Kidney (tissue), 13 donors: ENCODE measurements at regions not wholly inside any gene's neighbourhood (a gene's known extent, or its start where the extent isn't known, plus 50 kb on each side); places are given as distances from the start of the nearest gene placed in this dataset.
"Not testable (repeated sequence)": the region's sequence is repeated elsewhere in the genome, so short reads cannot be mapped to it uniquely, and the experiment has no call there.

Experiments used
- DNase-seq, 5 donors: peaks; one replicate each; pipeline ENCODE4 v3.0.0-alpha.2; 2013 to 2020
- FAIRE-seq: peaks from 2 replicates; lab custom pipeline; 2012; peaks lifted over from hg19 to GRCh38; lab: Jason Lieb, UNC
- H3K27ac ChIP-seq, 2 donors: one replicate each; pipeline ENCODE4 v1.7.0; 2013; ENCODE audit warnings: low read depth in 2 of 2, low read length in 2 of 2, inconsistent platforms in 1 of 2
- H3K27me3 ChIP-seq: one replicate; pipeline ENCODE4 v1.7.1; 2013; ENCODE audit warnings: low read length, inconsistent platforms; ENCODE audit not compliant: control insufficient read depth, insufficient read depth
- H3K36me3 ChIP-seq, 3 donors: one replicate each; pipeline versions ENCODE4 v1.7.0 to v1.7.1; 2013; ENCODE audit warnings: low read length in 3 of 3, control low read depth in 1 of 3, inconsistent platforms in 1 of 3; ENCODE audit not compliant: insufficient read depth in 3 of 3, control insufficient read depth in 2 of 3
- H3K4me1 ChIP-seq, 3 donors: one replicate each; pipeline versions ENCODE4 v1.7.0 to v1.7.1; 2013; ENCODE audit warnings: low read length in 3 of 3, inconsistent platforms in 1 of 3, low read depth in 1 of 3; ENCODE audit not compliant: control insufficient read depth in 2 of 3, insufficient read depth in 2 of 3
- H3K4me3 ChIP-seq, 3 donors: one replicate each; pipeline versions ENCODE4 v1.7.0 to v1.8.1; 2013; ENCODE audit warnings: low read length in 3 of 3, control low read depth in 1 of 3, inconsistent platforms in 1 of 3
- H3K9ac ChIP-seq, 3 donors: one replicate each; pipeline versions ENCODE4 v1.7.0 to v1.7.1; 2013; ENCODE audit warnings: low read length in 3 of 3, control low read depth in 1 of 3, inconsistent platforms in 1 of 3
- H3K9me3 ChIP-seq, 3 donors: one replicate each; pipeline versions ENCODE4 v1.7.0 to v1.7.1; 2013; ENCODE audit warnings: low read length in 3 of 3, control low read depth in 1 of 3, inconsistent platforms in 1 of 3; ENCODE audit not compliant: control insufficient read depth in 2 of 3, insufficient read depth in 1 of 3
- intact Hi-C: fragments of 100-400 bp; cut with DNase I; formaldehyde crosslinking; loops from one replicate; pipeline ENCODE4 v1.11.1; 2022
- TF ChIP-seq, protein P1 (sequence below): IDR thresholded peaks from 3 replicates; pipeline ENCODE4 v1.5.1; 2012; ENCODE audit warnings: mild to moderate bottlenecking, moderate library complexity, borderline replicate concordance; ENCODE audit not compliant: insufficient read depth; ENCODE audit errors: extremely low read depth
- donor health status: control.
- donor health status: control.
- donor health status: control.
- donor health status: control.
- donor health status: control.
- donor health status: DM: yes; HTN: yes; CAD: no.
- donor health status: Normal renal cell carcinoma (clear cell type).

DNA sequence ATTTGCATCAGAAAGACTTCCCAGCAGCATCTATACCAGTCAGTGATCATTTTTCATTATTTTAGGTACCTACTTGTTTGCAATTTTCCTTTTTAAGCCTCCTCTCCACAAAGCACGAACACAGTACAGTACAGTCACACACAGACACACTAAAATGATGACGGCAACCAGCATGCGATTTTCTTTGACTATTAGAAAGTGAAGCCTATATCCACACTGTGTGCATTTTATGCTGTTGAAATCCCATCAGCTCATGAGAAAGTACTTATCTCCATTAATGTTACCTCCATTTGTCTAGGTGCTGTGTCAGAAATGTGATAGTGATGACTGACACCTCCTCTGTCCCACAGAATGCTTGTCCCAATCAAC lies 294.7 kb upstream of the MEIS2 start:
- no peak for DNase-seq
- Histone ChIP-seq H3K9ac (no peak overlapping the region), H3K4me1 (no peaks in the 10 kb centered on the region), H3K27ac (no peak overlapping the region), H3K9me3 (peaks cover 0 to 4% (median 0%) of the 10 kb centered on the region in 3 donors), H3K36me3 (no peaks in the 10 kb centered on the region), H3K27me3 (no peaks in the 10 kb centered on the region), H3K4me3 (no peak overlapping the region)
- intact Hi-C loops: no loop called here
- TF ChIP-seq, protein P1, sequence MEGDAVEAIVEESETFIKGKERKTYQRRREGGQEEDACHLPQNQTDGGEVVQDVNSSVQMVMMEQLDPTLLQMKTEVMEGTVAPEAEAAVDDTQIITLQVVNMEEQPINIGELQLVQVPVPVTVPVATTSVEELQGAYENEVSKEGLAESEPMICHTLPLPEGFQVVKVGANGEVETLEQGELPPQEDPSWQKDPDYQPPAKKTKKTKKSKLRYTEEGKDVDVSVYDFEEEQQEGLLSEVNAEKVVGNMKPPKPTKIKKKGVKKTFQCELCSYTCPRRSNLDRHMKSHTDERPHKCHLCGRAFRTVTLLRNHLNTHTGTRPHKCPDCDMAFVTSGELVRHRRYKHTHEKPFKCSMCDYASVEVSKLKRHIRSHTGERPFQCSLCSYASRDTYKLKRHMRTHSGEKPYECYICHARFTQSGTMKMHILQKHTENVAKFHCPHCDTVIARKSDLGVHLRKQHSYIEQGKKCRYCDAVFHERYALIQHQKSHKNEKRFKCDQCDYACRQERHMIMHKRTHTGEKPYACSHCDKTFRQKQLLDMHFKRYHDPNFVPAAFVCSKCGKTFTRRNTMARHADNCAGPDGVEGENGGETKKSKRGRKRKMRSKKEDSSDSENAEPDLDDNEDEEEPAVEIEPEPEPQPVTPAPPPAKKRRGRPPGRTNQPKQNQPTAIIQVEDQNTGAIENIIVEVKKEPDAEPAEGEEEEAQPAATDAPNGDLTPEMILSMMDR: no peak
- FAIRE-seq: no peak

DNA sequence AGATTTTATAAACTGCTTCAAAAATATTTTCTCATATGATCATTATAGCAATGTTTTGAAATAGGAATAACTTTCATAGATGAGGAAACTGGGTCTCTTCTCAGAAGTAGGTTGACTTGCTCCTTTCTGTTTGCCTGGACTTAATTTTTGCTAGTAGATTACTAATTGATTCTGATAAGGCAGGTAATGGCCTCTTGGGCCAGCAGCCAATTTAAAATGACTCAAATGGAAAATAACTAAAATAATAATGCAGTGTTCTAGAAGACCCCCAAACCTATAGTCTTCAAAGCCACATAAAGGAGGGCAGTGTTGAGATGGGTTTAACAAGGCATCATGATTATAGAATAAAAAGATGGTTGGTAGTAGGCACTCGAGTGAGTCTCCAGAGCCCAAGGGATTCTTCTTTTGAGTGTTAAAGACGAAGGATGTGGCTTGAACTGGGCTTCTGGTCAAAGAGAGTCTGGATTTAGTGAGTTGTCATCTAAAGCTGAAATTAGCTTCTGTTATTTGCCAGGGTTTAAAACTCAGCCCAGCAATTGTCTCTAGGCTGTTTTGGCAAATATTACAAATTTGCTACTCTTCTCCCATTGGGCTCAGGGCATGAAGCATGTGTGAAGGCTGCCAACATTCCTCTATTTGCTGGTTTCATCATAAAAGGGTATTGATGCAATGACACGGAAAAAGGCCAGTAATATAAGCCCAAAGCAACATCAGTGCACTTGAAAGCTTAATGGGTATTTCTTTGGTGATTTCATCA lies 297.1 kb upstream of the MEIS2 start:
- Histone ChIP-seq H3K9me3 (no peaks in the 10 kb centered on the region), H3K4me1 (no peaks in the 10 kb centered on the region), H3K27ac (no peak overlapping the region), H3K9ac (no peak overlapping the region), H3K27me3 (no peaks in the 10 kb centered on the region), H3K36me3 (no peaks in the 10 kb centered on the region), H3K4me3 (no peak overlapping the region)
- FAIRE-seq: no peak
- intact Hi-C loops: no loop called here
- DNase-seq: no peak
- TF ChIP-seq, protein P1: no peak

DNA sequence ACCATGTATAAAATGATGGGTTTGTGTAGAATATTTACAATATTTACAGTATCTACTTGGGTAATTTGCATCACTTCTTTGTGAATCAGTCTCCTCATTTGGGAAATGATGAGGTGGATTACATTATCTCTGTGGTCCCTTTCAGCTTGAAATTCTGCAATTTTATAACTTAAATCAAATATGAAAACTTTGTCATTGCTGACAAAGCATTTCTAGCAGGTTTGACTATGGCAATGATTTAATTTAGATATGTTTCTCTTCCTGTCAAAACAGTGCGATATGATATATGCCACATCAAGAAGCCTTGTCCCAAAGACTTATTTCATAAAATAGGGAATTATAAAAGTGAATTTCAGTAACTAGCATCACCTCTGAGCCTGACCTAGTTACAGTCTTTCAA lies 315.8 kb upstream of the MEIS2 start:
- Histone ChIP-seq H3K4me1 (no peaks in the 10 kb centered on the region), H3K4me3 (no peak overlapping the region), H3K36me3 (no peaks in the 10 kb centered on the region), H3K27ac (no peak overlapping the region), H3K9me3 (no peaks in the 10 kb centered on the region), H3K9ac (no peak overlapping the region), H3K27me3 (no peaks in the 10 kb centered on the region)
- FAIRE-seq: no peak
- TF ChIP-seq, protein P1: no peak
- intact Hi-C loops: no loop called here
- DNase-seq: no peak

DNA sequence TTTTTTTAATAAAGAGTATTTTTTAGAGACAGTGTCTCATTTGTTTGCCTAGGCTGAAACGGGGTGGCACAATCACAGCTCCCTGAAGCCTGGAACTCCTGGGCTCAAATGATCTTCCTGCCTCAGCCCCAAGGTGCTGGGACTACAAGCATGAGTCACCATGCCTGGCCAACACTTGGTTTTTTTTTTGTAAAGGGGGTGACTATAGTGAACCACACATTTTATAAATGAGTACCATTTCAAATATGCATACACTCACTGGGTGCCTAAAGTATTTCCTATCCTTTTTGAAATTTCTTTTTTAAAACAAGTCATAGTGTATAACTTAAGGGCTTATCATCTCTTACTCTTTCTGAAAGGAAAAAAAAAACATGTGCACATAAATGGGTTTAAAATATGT lies 325.2 kb upstream of the MEIS2 start:
- H3K4me3 ChIP-seq: no peak overlapping the region
- DNase-seq (no peak), FAIRE-seq (no peak)
- H3K9me3 ChIP-seq: no peaks in the 10 kb centered on the region
- H3K36me3 ChIP-seq: no peaks in the 10 kb centered on the region
- intact Hi-C loops: no loop called here
- H3K4me1 ChIP-seq: no peaks in the 10 kb centered on the region
- H3K27ac ChIP-seq: no peak overlapping the region
- TF ChIP-seq, protein P1: no peak
- H3K27me3 ChIP-seq: no peaks in the 10 kb centered on the region
- H3K9ac ChIP-seq: no peak overlapping the region

DNA sequence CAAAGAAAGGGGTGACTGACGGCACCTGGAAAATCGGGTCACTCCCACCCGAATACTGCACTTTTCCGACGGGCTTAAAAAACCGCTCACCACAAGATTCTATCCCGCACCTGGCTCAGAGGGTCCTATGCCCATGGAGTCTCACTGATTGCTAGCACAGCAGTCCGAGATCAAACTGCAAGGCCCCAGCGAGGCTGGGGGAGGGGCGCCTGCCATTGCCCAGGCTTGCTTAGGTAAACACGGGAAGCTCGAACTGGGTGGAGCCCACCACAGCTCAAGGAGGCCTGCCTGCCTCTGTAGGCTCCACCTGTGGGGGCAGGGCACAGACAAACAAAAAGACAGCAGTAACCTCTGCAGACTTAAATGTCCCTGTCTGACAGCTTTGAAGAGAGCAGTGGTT lies 327.0 kb upstream of the MEIS2 start:
- H3K9ac ChIP-seq, H3K36me3 ChIP-seq, H3K27me3 ChIP-seq, H3K9me3 ChIP-seq, H3K27ac ChIP-seq, FAIRE-seq, H3K4me3 ChIP-seq, DNase-seq, H3K4me1 ChIP-seq, intact Hi-C loops: not testable (repeated sequence)
